NT2/D1 (cell line): ENCODE measurements at regions not wholly inside any gene's neighbourhood (a gene's known extent, or its start where the extent isn't known, plus 50 kb on each side); places are given as distances from the start of the nearest gene placed in this dataset.

Experiments
- SUZ12 ChIP-seq: IDR thresholded peaks from 2 replicates; pipeline ENCODE4 v1.6.1; 2011; ENCODE audit not compliant: insufficient read length, insufficient read depth; ENCODE audit errors: extremely low read depth
- YY1 ChIP-seq: IDR thresholded peaks from 2 replicates; pipeline ENCODE4 v1.6.1; 2011; ENCODE audit not compliant: insufficient read length, insufficient read depth
- ZNF274 ChIP-seq: IDR thresholded peaks from 2 replicates; pipeline ENCODE4 v1.6.1; 2011; ENCODE audit warnings: mild to moderate bottlenecking, low read depth, low read length

- TF ChIP-seq YY1 (no peak), SUZ12 (no peak), ZNF274 (no peak)
Observed at GRCh38 chr7:69411018-69411417, 187.3 kb upstream of the AUTS2 start.
